Calu3 (cell line): ENCODE measurements at regions not wholly inside any gene's neighbourhood (a gene's known extent, or its start where the extent isn't known, plus 50 kb on each side); places are given as distances from the start of the nearest gene placed in this dataset.

Source experiments
- BruUV-seq: library from RNA; stranded (reverse); fragments of 400-500 nt; replicated peaks from 2 replicates; lab custom pipeline; 2021; lab: Mats Ljungman, UMichigan
- CTCF ChIA-PET: fragments of 300-600 bp; sonication (Branson Sonifier 250); formaldehyde crosslinking; loops from one replicate; lab custom pipeline; 2022; ENCODE audit warnings: antibody characterized with exemption; lab: Charles Lee
- DNase-seq: peaks from one replicate; pipeline ENCODE4 v3.0.0; 2022
- H3K27ac Mint-ChIP-seq: one replicate; pipeline ENCODE4 v1.8.0; 2022; ENCODE audit warnings: mixed read lengths; ENCODE audit not compliant: unreplicated experiment
- H3K27me3 Mint-ChIP-seq: one replicate; pipeline ENCODE4 v1.8.0; 2022; ENCODE audit warnings: mixed read lengths; ENCODE audit not compliant: unreplicated experiment
- H3K36me3 Mint-ChIP-seq: one replicate; pipeline ENCODE4 v1.8.0; 2022; ENCODE audit warnings: mild to moderate bottlenecking, moderate library complexity, mixed read lengths; ENCODE audit not compliant: insufficient read depth, unreplicated experiment
- H3K4me1 Mint-ChIP-seq: one replicate; pipeline ENCODE4 v1.8.0; 2022; ENCODE audit warnings: mild to moderate bottlenecking, low read depth, mixed read lengths; ENCODE audit not compliant: unreplicated experiment
- H3K4me3 Mint-ChIP-seq: one replicate; pipeline ENCODE4 v1.8.0; 2022; ENCODE audit warnings: mild to moderate bottlenecking, low read depth, moderate library complexity, mixed read lengths; ENCODE audit not compliant: unreplicated experiment
- H3K9me3 Mint-ChIP-seq: one replicate; pipeline ENCODE4 v1.8.0; 2022; ENCODE audit warnings: low read depth, mixed read lengths; ENCODE audit not compliant: unreplicated experiment
- intact Hi-C: fragments of 100-400 bp; cut with micrococcal nuclease; formaldehyde crosslinking; loops from one replicate; pipeline ENCODE4 v1.10.0; 2022; ENCODE audit not compliant: unreplicated experiment
- TF ChIP-seq, protein P1 (sequence below): fragments of 200-600 bp; IDR thresholded peaks from one replicate; pipeline ENCODE4 v1.8.0; 2022; ENCODE audit warnings: antibody characterized with exemption; ENCODE audit not compliant: unreplicated experiment

GRCh38 chr21:38899277-38899947, 93.7 kb downstream of the ETS2 start:
- Mint-ChIP-seq H3K4me1 (no peaks in the 10 kb centered on the region), H3K27ac (no peak overlapping the region)

DNA sequence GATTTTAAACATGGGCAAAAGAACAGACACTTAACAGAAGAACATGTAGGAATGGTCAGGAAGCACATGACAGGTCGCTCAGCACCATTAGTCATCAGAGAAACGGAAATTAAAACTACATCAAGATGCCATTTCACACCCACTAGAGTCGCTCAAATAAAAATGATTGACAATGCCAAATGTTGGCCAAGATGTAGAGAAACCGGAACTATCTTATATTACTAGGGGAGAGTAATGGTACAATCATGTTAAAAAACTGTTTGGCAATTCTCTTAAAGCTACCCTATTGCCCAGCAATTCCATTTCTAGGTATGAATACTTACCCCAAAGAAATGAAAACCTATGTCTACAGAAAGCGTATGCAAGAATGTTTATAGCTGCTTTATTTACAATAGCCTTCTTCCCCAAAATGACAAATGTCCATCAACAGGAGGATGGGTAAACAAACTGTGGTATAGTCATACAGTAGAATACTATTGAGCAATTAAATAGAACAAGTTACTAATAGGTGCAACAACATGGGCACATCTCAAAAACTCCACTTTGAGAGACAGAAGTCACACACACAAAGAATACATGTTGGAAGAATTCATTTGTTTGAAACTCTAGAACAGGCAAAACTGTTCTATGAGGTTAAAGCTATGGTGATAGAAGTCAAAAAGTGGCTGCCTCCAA, 92.8 kb downstream of the ETS2 start:
- Mint-ChIP-seq H3K27me3 (no peaks in the 10 kb centered on the region), H3K4me3 (no peak overlapping the region), H3K27ac (no peak overlapping the region), H3K4me1 (no peaks in the 10 kb centered on the region), H3K9me3 (no peaks in the 10 kb centered on the region), H3K36me3 (no peaks in the 10 kb centered on the region)
- CTCF ChIA-PET = no interaction called here
- TF ChIP-seq, protein P1, sequence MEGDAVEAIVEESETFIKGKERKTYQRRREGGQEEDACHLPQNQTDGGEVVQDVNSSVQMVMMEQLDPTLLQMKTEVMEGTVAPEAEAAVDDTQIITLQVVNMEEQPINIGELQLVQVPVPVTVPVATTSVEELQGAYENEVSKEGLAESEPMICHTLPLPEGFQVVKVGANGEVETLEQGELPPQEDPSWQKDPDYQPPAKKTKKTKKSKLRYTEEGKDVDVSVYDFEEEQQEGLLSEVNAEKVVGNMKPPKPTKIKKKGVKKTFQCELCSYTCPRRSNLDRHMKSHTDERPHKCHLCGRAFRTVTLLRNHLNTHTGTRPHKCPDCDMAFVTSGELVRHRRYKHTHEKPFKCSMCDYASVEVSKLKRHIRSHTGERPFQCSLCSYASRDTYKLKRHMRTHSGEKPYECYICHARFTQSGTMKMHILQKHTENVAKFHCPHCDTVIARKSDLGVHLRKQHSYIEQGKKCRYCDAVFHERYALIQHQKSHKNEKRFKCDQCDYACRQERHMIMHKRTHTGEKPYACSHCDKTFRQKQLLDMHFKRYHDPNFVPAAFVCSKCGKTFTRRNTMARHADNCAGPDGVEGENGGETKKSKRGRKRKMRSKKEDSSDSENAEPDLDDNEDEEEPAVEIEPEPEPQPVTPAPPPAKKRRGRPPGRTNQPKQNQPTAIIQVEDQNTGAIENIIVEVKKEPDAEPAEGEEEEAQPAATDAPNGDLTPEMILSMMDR = no peak
- no peak for DNase-seq
- intact Hi-C loops = no loop called here
- no TSS peak for BruUV-seq

More at GRCh38 chr21:38899277-38899947, 93.7 kb downstream of the ETS2 start:
- TF ChIP-seq, protein P1 = no peak
- no TSS peak for BruUV-seq
- CTCF ChIA-PET = no interaction called here
- H3K9me3 Mint-ChIP-seq = no peaks in the 10 kb centered on the region
- no peaks in the 10 kb centered on the region for H3K36me3 Mint-ChIP-seq
- no peak overlapping the region for H3K4me3 Mint-ChIP-seq
- intact Hi-C loops = no loop called here
- no peaks in the 10 kb centered on the region for H3K27me3 Mint-ChIP-seq
- no peak for DNase-seq

- Mint-ChIP-seq H3K36me3 (no peaks in the 10 kb centered on the region), H3K27me3 (no peaks in the 10 kb centered on the region), H3K4me1 (no peaks in the 10 kb centered on the region), H3K27ac (no peak overlapping the region), H3K9me3 (no peaks in the 10 kb centered on the region), H3K4me3 (no peak overlapping the region)
- BruUV-seq = no TSS peak
- intact Hi-C loops = no loop called here
- CTCF ChIA-PET = no interaction called here
- TF ChIP-seq, protein P1 = no peak
- DNase-seq = no peak
These were observed 92.0 kb downstream of the ETS2 start for GRCh38 chr21:38897532-38898421.

GRCh38 chr21:38894899-38895298, 89.2 kb downstream of the ETS2 start:
- TF ChIP-seq, protein P1 = no peak
- CTCF ChIA-PET = no interaction called here
- Mint-ChIP-seq H3K9me3 (no peaks in the 10 kb centered on the region), H3K4me1 (no peaks in the 10 kb centered on the region), H3K36me3 (no peaks in the 10 kb centered on the region), H3K4me3 (no peak overlapping the region), H3K27ac (no peak overlapping the region), H3K27me3 (no peaks in the 10 kb centered on the region)
- intact Hi-C loops = no loop called here
- DNase-seq = no peak
- no TSS peak for BruUV-seq
